Ishikawa (cell line): ENCODE measurements at regions not wholly inside any gene's neighbourhood (a gene's known extent, or its start where the extent isn't known, plus 50 kb on each side); places are given as distances from the start of the nearest gene placed in this dataset.
A peak's percentile ranks its signal among the peaks of the same experiment; 100 is the strongest.

ENCODE experiments used
- CEBPB ChIP-seq: IDR thresholded peaks from 2 replicates; pipeline ENCODE4 v1.6.1; 2012
- CREB1 ChIP-seq: IDR thresholded peaks from 2 replicates; pipeline ENCODE4 v1.6.1; 2012; ENCODE audit warnings: low read depth
- EGR1 ChIP-seq: IDR thresholded peaks from 2 replicates; pipeline ENCODE4 v1.6.1; 2012
- EP300 ChIP-seq: IDR thresholded peaks from 2 replicates; pipeline ENCODE4 v1.6.1; 2012; ENCODE audit warnings: borderline replicate concordance
- FOXM1 ChIP-seq: IDR thresholded peaks from 2 replicates; pipeline ENCODE4 v1.6.1; 2012; ENCODE audit warnings: low read depth, borderline replicate concordance
- NFIC ChIP-seq: IDR thresholded peaks from 2 replicates; pipeline ENCODE4 v1.6.1; 2012
- RAD21 ChIP-seq: IDR thresholded peaks from 2 replicates; pipeline ENCODE4 v1.6.1; 2012; ENCODE audit warnings: low read depth
- TAF1 ChIP-seq: IDR thresholded peaks from 2 replicates; pipeline ENCODE4 v1.6.1; 2012; ENCODE audit warnings: low read depth, mild to moderate bottlenecking
- TCF12 ChIP-seq: IDR thresholded peaks from 2 replicates; pipeline ENCODE4 v1.6.1; 2012; ENCODE audit warnings: low read depth
- TEAD4 ChIP-seq: IDR thresholded peaks from 2 replicates; pipeline ENCODE4 v1.6.1; 2012
- YY1 ChIP-seq: IDR thresholded peaks from 2 replicates; pipeline ENCODE4 v1.6.1; 2012; ENCODE audit warnings: low read depth
- ZBTB7A ChIP-seq: IDR thresholded peaks from 2 replicates; pipeline ENCODE4 v1.6.1; 2012; ENCODE audit warnings: low read depth
- TF ChIP-seq, protein P1 (sequence below): IDR thresholded peaks from 2 replicates; pipeline ENCODE4 v1.6.1; 2012
- TF ChIP-seq, protein P2 (sequence below): IDR thresholded peaks from 2 replicates; pipeline ENCODE4 v1.6.1; 2012; ENCODE audit warnings: low read depth, mild to moderate bottlenecking
- TF ChIP-seq, protein P3 (sequence below): IDR thresholded peaks from 2 replicates; pipeline ENCODE4 v1.6.1; 2012

GRCh38 chr20:4609511-4609910, 76.7 kb upstream of the PRNP start:
- TF ChIP-seq, protein P1, sequence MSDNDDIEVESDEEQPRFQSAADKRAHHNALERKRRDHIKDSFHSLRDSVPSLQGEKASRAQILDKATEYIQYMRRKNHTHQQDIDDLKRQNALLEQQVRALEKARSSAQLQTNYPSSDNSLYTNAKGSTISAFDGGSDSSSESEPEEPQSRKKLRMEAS, result no peak
- TF ChIP-seq CREB1 (no peak), NFIC (no peak), CEBPB (no peak), TAF1 (no peak)

- TF ChIP-seq TCF12 (no peak), EP300 (no peak), EGR1 (no peak), TAF1 (no peak), YY1 (no peak), RAD21 (no peak), FOXM1 (no peak), TEAD4 (no peak)
- TF ChIP-seq, protein P2, sequence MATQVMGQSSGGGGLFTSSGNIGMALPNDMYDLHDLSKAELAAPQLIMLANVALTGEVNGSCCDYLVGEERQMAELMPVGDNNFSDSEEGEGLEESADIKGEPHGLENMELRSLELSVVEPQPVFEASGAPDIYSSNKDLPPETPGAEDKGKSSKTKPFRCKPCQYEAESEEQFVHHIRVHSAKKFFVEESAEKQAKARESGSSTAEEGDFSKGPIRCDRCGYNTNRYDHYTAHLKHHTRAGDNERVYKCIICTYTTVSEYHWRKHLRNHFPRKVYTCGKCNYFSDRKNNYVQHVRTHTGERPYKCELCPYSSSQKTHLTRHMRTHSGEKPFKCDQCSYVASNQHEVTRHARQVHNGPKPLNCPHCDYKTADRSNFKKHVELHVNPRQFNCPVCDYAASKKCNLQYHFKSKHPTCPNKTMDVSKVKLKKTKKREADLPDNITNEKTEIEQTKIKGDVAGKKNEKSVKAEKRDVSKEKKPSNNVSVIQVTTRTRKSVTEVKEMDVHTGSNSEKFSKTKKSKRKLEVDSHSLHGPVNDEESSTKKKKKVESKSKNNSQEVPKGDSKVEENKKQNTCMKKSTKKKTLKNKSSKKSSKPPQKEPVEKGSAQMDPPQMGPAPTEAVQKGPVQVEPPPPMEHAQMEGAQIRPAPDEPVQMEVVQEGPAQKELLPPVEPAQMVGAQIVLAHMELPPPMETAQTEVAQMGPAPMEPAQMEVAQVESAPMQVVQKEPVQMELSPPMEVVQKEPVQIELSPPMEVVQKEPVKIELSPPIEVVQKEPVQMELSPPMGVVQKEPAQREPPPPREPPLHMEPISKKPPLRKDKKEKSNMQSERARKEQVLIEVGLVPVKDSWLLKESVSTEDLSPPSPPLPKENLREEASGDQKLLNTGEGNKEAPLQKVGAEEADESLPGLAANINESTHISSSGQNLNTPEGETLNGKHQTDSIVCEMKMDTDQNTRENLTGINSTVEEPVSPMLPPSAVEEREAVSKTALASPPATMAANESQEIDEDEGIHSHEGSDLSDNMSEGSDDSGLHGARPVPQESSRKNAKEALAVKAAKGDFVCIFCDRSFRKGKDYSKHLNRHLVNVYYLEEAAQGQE, result no peak
- TF ChIP-seq, protein P1, result no peak
- TF ChIP-seq, protein P3, sequence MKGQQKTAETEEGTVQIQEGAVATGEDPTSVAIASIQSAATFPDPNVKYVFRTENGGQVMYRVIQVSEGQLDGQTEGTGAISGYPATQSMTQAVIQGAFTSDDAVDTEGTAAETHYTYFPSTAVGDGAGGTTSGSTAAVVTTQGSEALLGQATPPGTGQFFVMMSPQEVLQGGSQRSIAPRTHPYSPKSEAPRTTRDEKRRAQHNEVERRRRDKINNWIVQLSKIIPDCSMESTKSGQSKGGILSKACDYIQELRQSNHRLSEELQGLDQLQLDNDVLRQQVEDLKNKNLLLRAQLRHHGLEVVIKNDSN, result no peak
Measured at GRCh38 chr20:4608861-4609260, 77.4 kb upstream of the PRNP start.

- TF ChIP-seq ZBTB7A (no peak), RAD21 (peak; percentile 97)
Measured at GRCh38 chr20:4607287-4607713, 79.0 kb upstream of the PRNP start.

DNA sequence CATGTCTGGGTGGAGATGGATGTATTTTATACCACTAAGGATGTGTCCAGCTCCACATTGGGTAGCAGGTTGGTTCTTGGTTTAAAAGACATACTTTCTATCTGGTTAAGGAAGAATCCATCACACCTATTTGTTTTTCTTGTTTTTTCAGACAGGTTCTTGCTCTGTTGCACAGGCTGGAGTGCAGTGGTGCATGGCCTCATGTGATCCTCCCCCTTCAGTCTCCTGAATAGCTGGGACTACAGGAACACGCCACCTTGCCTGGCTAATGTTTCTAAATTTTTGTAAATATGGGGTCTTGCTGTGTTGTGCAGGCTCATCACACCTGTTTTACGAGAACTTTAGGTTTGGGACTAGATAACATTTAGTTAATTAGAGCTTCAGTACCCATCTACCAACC, 80.2 kb upstream of the PRNP start:
- TF ChIP-seq YY1, result no peak
- TF ChIP-seq, protein P3, result 0 out of 2 replicates have a peak, but pooled peaks have one; percentile 35
- TF ChIP-seq EP300, result no peak

GRCh38 chr20:4605166-4605565, 81.1 kb upstream of the PRNP start:
- TF ChIP-seq EGR1 (no peak), TAF1 (no peak), NFIC (no peak), TCF12 (no peak)
- TF ChIP-seq, protein P3, result no peak
- TF ChIP-seq, protein P2, result no peak
- TF ChIP-seq, protein P1, result no peak

GRCh38 chr20:4604580-4604979, 81.7 kb upstream of the PRNP start:
- TF ChIP-seq CREB1 (no peak), TAF1 (no peak), ZBTB7A (no peak), TEAD4 (no peak), TCF12 (no peak), FOXM1 (no peak), EP300 (no peak), EGR1 (no peak)
- TF ChIP-seq, protein P2, result no peak
- TF ChIP-seq, protein P3, result no peak
